MM.1S (cell line): ENCODE measurements at regions not wholly inside any gene's neighbourhood (a gene's known extent, or its start where the extent isn't known, plus 50 kb on each side); places are given as distances from the start of the nearest gene placed in this dataset.

ENCODE experiments used
- EZH2 ChIP-seq: fragments of 300-600 bp; sonication (generic); optimal IDR thresholded peaks from 2 replicates; pipeline ENCODE3; 2017; ENCODE audit warnings: low read depth, mild to moderate bottlenecking, antibody characterized with exemption, low read length, mixed read lengths
- TF ChIP-seq, protein P1 (sequence below): fragments of 300-600 bp; sonication (generic); IDR thresholded peaks from 2 replicates; pipeline ENCODE4 v1.5.1; 2016; ENCODE audit warnings: antibody characterized with exemption, low read length, mixed read lengths

DNA sequence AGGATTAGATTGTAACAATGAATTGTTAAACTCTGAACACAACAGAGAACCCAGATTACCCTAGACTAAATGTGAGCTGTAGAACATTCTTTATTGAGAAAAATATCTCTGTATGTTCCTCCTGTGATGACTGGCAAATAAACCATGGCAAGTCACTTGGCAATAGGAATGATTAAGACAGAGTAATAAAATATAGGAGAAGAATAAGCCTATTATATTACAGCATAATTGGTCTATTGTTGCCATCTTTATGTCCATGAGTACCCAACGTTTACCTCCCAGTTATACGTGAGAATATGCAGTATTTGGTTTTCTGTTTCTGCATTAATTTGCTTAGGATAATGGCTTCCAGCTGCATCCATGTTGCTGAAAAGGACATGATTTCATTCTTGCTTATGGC lies 211.2 kb upstream of the AVPR1A start:
- TF ChIP-seq, protein P1, sequence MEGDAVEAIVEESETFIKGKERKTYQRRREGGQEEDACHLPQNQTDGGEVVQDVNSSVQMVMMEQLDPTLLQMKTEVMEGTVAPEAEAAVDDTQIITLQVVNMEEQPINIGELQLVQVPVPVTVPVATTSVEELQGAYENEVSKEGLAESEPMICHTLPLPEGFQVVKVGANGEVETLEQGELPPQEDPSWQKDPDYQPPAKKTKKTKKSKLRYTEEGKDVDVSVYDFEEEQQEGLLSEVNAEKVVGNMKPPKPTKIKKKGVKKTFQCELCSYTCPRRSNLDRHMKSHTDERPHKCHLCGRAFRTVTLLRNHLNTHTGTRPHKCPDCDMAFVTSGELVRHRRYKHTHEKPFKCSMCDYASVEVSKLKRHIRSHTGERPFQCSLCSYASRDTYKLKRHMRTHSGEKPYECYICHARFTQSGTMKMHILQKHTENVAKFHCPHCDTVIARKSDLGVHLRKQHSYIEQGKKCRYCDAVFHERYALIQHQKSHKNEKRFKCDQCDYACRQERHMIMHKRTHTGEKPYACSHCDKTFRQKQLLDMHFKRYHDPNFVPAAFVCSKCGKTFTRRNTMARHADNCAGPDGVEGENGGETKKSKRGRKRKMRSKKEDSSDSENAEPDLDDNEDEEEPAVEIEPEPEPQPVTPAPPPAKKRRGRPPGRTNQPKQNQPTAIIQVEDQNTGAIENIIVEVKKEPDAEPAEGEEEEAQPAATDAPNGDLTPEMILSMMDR, result no peak
- no peak for TF ChIP-seq EZH2
